Gastroesophageal sphincter (tissue), 3 donors: ENCODE measurements at regions not wholly inside any gene's neighbourhood (a gene's known extent, or its start where the extent isn't known, plus 50 kb on each side); places are given as distances from the start of the nearest gene placed in this dataset.

Experiments used
- CTCF ChIP-seq, 4 experiments: fragments of 200-600 bp in 2 of 4; fragments of 450-650 bp in 2 of 4; sonication (generic) in 1 of 4; IDR thresholded peaks; one replicate each; pipeline ENCODE4 v1.5.1; 2017 to 2019; ENCODE audit warnings: antibody characterized with exemption in 4 of 4, mild to moderate bottlenecking in 2 of 4, moderate library complexity in 2 of 4
- EP300 ChIP-seq: sonication (generic); formaldehyde crosslinking; IDR thresholded peaks from one replicate; pipeline ENCODE4 v1.6.1; 2017; ENCODE audit warnings: antibody characterized with exemption, mild to moderate bottlenecking

GRCh38 chr1:190615818-190616217 is 138.2 kb upstream of the BRINP3 start:
- TF ChIP-seq CTCF (IDR thresholded peaks at IDR 0.05) (no peak), EP300 (no peak)
